ENCODE measurements at regions not wholly inside any gene's neighbourhood (a gene's known extent, or its start where the extent isn't known, plus 50 kb on each side); places are given as distances from the start of the nearest gene placed in this dataset.

DNA sequence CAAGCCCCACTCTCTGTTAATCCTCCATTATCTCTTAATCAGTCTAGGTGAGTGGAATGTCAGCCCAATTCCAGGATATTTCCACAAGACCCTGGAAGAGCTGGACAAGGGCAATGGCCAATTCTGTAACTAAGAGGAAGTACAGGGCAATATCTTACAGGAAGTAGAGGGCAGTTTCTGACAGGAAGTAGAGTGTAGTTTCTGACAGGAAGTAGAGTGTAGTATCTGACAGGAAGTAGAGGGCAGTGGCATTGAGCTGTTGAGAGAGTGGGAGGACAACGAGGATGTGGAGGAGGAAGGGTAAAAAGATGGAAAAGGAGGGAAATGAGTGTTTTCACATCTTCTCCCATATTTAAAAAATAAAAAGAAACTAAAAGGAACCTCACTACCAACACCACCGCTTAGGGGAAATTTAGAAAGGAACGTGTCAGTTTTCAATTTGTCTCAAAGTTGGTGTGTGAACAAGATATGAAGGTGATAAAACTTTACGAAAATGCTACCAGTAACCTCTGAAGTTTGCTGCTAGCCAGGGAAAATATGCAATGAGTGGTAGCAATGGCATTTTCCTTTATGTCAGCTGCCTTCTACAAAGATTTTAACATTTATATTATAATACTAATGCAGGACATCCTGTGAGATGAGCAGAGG lies 430.9 kb upstream of the HNRNPA3 start:
- TF ChIP-seq, protein P1, sequence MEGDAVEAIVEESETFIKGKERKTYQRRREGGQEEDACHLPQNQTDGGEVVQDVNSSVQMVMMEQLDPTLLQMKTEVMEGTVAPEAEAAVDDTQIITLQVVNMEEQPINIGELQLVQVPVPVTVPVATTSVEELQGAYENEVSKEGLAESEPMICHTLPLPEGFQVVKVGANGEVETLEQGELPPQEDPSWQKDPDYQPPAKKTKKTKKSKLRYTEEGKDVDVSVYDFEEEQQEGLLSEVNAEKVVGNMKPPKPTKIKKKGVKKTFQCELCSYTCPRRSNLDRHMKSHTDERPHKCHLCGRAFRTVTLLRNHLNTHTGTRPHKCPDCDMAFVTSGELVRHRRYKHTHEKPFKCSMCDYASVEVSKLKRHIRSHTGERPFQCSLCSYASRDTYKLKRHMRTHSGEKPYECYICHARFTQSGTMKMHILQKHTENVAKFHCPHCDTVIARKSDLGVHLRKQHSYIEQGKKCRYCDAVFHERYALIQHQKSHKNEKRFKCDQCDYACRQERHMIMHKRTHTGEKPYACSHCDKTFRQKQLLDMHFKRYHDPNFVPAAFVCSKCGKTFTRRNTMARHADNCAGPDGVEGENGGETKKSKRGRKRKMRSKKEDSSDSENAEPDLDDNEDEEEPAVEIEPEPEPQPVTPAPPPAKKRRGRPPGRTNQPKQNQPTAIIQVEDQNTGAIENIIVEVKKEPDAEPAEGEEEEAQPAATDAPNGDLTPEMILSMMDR (IDR thresholded peaks at IDR 0.05), result no peak
- TF ChIP-seq POLR2AphosphoS5 (IDR thresholded peaks at IDR 0.05; ENCODE audit: low read depth, low read length), result no peak
- TF ChIP-seq, protein P2, sequence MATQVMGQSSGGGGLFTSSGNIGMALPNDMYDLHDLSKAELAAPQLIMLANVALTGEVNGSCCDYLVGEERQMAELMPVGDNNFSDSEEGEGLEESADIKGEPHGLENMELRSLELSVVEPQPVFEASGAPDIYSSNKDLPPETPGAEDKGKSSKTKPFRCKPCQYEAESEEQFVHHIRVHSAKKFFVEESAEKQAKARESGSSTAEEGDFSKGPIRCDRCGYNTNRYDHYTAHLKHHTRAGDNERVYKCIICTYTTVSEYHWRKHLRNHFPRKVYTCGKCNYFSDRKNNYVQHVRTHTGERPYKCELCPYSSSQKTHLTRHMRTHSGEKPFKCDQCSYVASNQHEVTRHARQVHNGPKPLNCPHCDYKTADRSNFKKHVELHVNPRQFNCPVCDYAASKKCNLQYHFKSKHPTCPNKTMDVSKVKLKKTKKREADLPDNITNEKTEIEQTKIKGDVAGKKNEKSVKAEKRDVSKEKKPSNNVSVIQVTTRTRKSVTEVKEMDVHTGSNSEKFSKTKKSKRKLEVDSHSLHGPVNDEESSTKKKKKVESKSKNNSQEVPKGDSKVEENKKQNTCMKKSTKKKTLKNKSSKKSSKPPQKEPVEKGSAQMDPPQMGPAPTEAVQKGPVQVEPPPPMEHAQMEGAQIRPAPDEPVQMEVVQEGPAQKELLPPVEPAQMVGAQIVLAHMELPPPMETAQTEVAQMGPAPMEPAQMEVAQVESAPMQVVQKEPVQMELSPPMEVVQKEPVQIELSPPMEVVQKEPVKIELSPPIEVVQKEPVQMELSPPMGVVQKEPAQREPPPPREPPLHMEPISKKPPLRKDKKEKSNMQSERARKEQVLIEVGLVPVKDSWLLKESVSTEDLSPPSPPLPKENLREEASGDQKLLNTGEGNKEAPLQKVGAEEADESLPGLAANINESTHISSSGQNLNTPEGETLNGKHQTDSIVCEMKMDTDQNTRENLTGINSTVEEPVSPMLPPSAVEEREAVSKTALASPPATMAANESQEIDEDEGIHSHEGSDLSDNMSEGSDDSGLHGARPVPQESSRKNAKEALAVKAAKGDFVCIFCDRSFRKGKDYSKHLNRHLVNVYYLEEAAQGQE (IDR thresholded peaks at IDR 0.05; ENCODE audit: insufficient read depth in 1 of 2, low read depth in 2 of 2, low read length in 1 of 2), result no peak
- no peak for TF ChIP-seq SIN3A (IDR thresholded peaks at IDR 0.05; ENCODE audit: borderline replicate concordance, insufficient read depth, low read depth, low read length)
- TF ChIP-seq TCF7L2 (IDR thresholded peaks at IDR 0.05; ENCODE audit: low read depth, low read length), result no peak
